HEK293T (cell line): ENCODE measurements at regions not wholly inside any gene's neighbourhood (a gene's known extent, or its start where the extent isn't known, plus 50 kb on each side); places are given as distances from the start of the nearest gene placed in this dataset.

ENCODE experiments used
- CTCF ChIA-PET: fragments of 350-600 bp; formaldehyde crosslinking; extraction: SDS; loops from one replicate; lab custom pipeline; 2021; ENCODE audit warnings: antibody characterized with exemption, inconsistent platforms; lab: Yijun Ruan, JAX
- POLR2A ChIA-PET: fragments of 350-600 bp; formaldehyde crosslinking; extraction: SDS; loops from one replicate; lab custom pipeline; 2020; ENCODE audit warnings: antibody characterized with exemption, inconsistent platforms; lab: Yijun Ruan, JAX
- DNase-seq: peaks from one replicate; pipeline ENCODE4 v3.0.0; 2012; ENCODE audit warnings: mixed read lengths; ENCODE audit errors: extremely low spot score
- ARNT ChIP-seq: fragments of 450-650 bp; IDR thresholded peaks from 2 replicates; pipeline ENCODE4 v1.6.1; 2017; ENCODE audit warnings: mild to moderate bottlenecking
- BHLHE40 ChIP-seq: fragments of 450-650 bp; IDR thresholded peaks from 2 replicates; pipeline ENCODE4 v1.6.1; 2016; ENCODE audit warnings: mild to moderate bottlenecking, moderate library complexity, borderline replicate concordance
- CTBP1 ChIP-seq: fragments of 450-650 bp; IDR thresholded peaks from 2 replicates; pipeline ENCODE4 v1.6.1; 2016; ENCODE audit warnings: borderline replicate concordance
- ELF4 ChIP-seq: fragments of 450-650 bp; IDR thresholded peaks from 2 replicates; pipeline ENCODE4 v1.6.1; 2017; ENCODE audit warnings: antibody characterized with exemption
- FOXA1 ChIP-seq: fragments of 450-650 bp; IDR thresholded peaks from 2 replicates; pipeline ENCODE4 v1.6.1; 2016; ENCODE audit warnings: mild to moderate bottlenecking
- FOXK2 ChIP-seq: fragments of 450-650 bp; IDR thresholded peaks from 2 replicates; pipeline ENCODE4 v1.6.1; 2016; ENCODE audit warnings: mild to moderate bottlenecking
- FOXM1 ChIP-seq: fragments of 450-650 bp; IDR thresholded peaks from 2 replicates; pipeline ENCODE4 v1.6.1; 2017; ENCODE audit warnings: mild to moderate bottlenecking, borderline replicate concordance
- HDGF ChIP-seq: fragments of 450-650 bp; IDR thresholded peaks from 2 replicates; pipeline ENCODE4 v1.6.1; 2017; ENCODE audit warnings: antibody characterized with exemption, borderline replicate concordance
- L3MBTL2 ChIP-seq: fragments of 450-650 bp; conservative IDR thresholded peaks from 2 replicates; pipeline ENCODE4 v1.6.1; 2016; ENCODE audit warnings: mild to moderate bottlenecking
- LEF1 ChIP-seq: fragments of 450-650 bp; IDR thresholded peaks from 2 replicates; pipeline ENCODE4 v1.6.1; 2017; ENCODE audit warnings: mild to moderate bottlenecking, borderline replicate concordance
- NFRKB ChIP-seq: fragments of 450-650 bp; IDR thresholded peaks from 2 replicates; pipeline ENCODE4 v1.6.1; 2016; ENCODE audit warnings: mild to moderate bottlenecking, moderate library complexity
- PKNOX1 ChIP-seq: fragments of 450-650 bp; IDR thresholded peaks from 2 replicates; pipeline ENCODE4 v1.6.1; 2016
- SP1 ChIP-seq: fragments of 450-650 bp; IDR thresholded peaks from 2 replicates; pipeline ENCODE4 v1.6.1; 2017
- SUZ12 ChIP-seq: fragments of 450-650 bp; IDR thresholded peaks from 2 replicates; pipeline ENCODE4 v1.6.1; 2016; ENCODE audit warnings: mild to moderate bottlenecking
- TARDBP ChIP-seq: fragments of 450-650 bp; IDR thresholded peaks from 2 replicates; pipeline ENCODE4 v1.6.1; 2016
- ZNF384 ChIP-seq: fragments of 450-650 bp; IDR thresholded peaks from 2 replicates; pipeline ENCODE4 v1.6.1; 2016

DNA sequence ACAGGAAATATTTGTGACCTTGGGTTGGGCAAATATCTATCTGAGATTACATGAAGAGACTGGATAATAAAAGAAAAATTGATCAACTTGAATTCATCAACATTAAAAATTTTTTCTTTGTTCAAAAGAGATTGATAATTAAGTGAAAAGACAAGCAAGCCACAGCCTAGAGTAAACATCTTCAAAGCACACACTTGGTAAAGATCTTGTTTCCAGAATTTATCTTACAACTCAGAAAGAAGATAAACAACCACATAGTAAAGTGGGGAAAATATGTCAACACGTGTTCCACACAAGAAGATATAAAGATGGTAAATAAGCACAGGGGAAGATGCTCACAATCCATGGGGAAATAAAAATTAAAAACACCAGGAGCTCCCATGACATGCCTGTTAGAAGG lies 195.9 kb downstream of the SOX11 start:
- ChIA-PET POLR2A (no interaction called here), CTCF (no interaction called here)
- no peak for DNase-seq
- TF ChIP-seq FOXM1: no peak
- TF ChIP-seq PKNOX1: no peak
- TF ChIP-seq FOXK2: no peak
- no peak for TF ChIP-seq LEF1
- no peak for TF ChIP-seq ARNT

DNA sequence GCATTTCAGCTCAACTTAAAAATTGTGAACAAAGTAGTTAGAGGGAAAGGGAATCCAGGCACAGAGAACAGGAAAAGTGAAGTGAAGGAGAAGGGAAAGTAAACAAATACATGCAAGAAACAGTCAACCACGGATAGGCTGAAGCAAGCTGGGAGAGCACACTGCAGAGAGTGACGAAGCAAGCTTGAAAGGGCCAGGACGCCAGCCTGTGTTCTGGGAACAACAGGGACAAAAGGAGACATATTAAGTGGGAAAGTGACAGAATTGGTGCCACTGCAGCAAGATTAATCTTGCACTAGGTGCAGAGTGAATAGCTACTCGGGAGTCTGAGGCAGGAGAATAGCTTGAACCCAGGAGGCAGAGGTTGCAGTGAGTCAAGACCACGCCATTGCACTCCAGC lies 197.3 kb downstream of the SOX11 start:
- DNase-seq: no peak
- ChIA-PET POLR2A (no interaction called here), CTCF (no interaction called here)

GRCh38 chr2:5894355-5894754 lies 202.2 kb downstream of the SOX11 start:
- ChIA-PET CTCF (no interaction called here), POLR2A (no interaction called here)
- TF ChIP-seq HDGF: no peak
- no peak for TF ChIP-seq PKNOX1
- no peak for TF ChIP-seq CTBP1
- TF ChIP-seq BHLHE40: no peak
- TF ChIP-seq LEF1: no peak
- TF ChIP-seq L3MBTL2: no peak
- no peak for TF ChIP-seq ARNT
- no peak for TF ChIP-seq SP1
- DNase-seq: no peak

More for the DNA sequence above, 197.3 kb downstream of the SOX11 start:
- TF ChIP-seq ELF4: no peak
- no peak for TF ChIP-seq ARNT
- no peak for TF ChIP-seq HDGF
- no peak for TF ChIP-seq CTBP1
- TF ChIP-seq FOXK2: no peak

- ChIA-PET POLR2A (no interaction called here), CTCF (no interaction called here)
- TF ChIP-seq ELF4 (no peak), BHLHE40 (no peak), FOXA1 (no peak), HDGF (no peak), TARDBP (no peak), CTBP1 (no peak), FOXM1 (no peak), SP1 (no peak), FOXK2 (no peak), ARNT (no peak), LEF1 (no peak), ZNF384 (no peak), L3MBTL2 (no peak), NFRKB (no peak), PKNOX1 (no peak), SUZ12 (no peak)
- DNase-seq: no peak
Observed at GRCh38 chr2:5895284-5895683, 203.1 kb downstream of the SOX11 start.

DNA sequence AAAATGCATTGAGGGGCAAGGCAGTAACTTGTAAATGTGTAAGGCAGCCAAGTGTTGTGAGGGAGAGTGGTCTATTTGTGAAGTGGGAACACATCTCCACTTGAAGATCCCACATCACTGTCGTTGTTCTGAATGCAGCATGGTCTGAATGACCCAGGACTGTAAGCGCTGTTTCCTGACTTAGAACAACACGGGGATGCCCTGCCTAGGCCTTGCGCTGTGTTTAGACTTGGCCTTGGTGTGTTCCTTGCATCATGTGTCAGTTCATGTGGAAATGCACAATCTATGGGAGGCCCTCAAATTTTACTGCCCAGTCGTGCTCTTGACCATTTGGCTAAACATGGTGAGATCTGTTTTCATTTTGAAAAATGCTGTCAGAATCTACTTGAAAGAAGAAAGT lies 205.1 kb downstream of the SOX11 start:
- no peak for DNase-seq
- no peak for TF ChIP-seq L3MBTL2
- TF ChIP-seq ZNF384: no peak
- TF ChIP-seq FOXA1: no peak
- TF ChIP-seq BHLHE40: no peak
- TF ChIP-seq LEF1: no peak
- no peak for TF ChIP-seq ELF4
- no peak for TF ChIP-seq NFRKB
- TF ChIP-seq SP1: no peak
- no peak for TF ChIP-seq CTBP1
- TF ChIP-seq HDGF: no peak
- TF ChIP-seq FOXK2: no peak
- TF ChIP-seq TARDBP: no peak
- no peak for TF ChIP-seq ARNT
- CTCF ChIA-PET: no interaction called here
- POLR2A ChIA-PET: no interaction called here

GRCh38 chr2:5898667-5899066 lies 206.5 kb downstream of the SOX11 start:
- POLR2A ChIA-PET: no interaction called here

GRCh38 chr2:5905661-5906060 lies 213.5 kb downstream of the SOX11 start:
- TF ChIP-seq SP1 (no peak), HDGF (no peak)
- ChIA-PET POLR2A (no interaction called here), CTCF (no interaction called here)
- DNase-seq: no peak

More at GRCh38 chr2:5898667-5899066, 206.5 kb downstream of the SOX11 start:
- DNase-seq: no peak
- CTCF ChIA-PET: no interaction called here
- TF ChIP-seq HDGF: no peak
- TF ChIP-seq FOXK2: no peak
- no peak for TF ChIP-seq TARDBP
- TF ChIP-seq SP1: no peak

DNA sequence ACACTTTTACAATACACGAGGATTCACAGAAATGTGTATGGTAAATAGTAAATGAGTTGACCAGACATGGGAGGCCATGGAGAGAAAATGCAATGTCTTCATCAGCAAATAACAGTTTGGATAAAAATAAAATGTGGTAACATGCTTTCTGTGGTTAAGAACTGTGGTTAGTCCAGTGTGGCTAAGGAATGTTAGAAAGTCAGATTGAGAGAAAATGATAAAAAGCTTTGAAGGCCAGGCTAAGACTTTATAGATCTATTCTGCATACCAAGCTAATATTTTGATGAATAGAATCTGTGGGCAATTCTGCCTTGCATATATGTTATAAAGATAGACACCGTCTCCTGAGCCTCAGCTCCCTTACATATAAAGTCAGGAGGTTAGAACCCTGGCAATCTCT lies 215.9 kb downstream of the SOX11 start:
- TF ChIP-seq SUZ12 (no peak), ARNT (no peak), NFRKB (no peak), FOXK2 (no peak), CTBP1 (no peak), ELF4 (no peak), FOXM1 (no peak), ZNF384 (no peak), SP1 (no peak), LEF1 (no peak)
- ChIA-PET CTCF (no interaction called here), POLR2A (no interaction called here)
- DNase-seq: no peak
